RWPE2 (cell line): ENCODE measurements at regions not wholly inside any gene's neighbourhood (a gene's known extent, or its start where the extent isn't known, plus 50 kb on each side); places are given as distances from the start of the nearest gene placed in this dataset.

Experiments
- ATAC-seq: fragments of 200-7000 bp; cut with Tn5 transposase; 3 replicates; pipeline ENCODE4 v1.9.1; 2021; ENCODE audit warnings: low read depth
- DNase-seq: peaks from one replicate; pipeline ENCODE4 v3.0.0-alpha.2; 2020; ENCODE audit warnings: low spot score
- H3K27ac ChIP-seq: fragments of 450-650 bp; 2 replicates; pipeline ENCODE4 v1.5.1; 2017; ENCODE audit warnings: mild to moderate bottlenecking; ENCODE audit not compliant: poor library complexity, severe bottlenecking
- H3K27me3 ChIP-seq: fragments of 250-450 bp; sonication (Bioruptor Pico); 2 replicates; pipeline ENCODE4 v1.5.1; 2021; ENCODE audit warnings: mild to moderate bottlenecking, moderate library complexity; ENCODE audit not compliant: insufficient read depth, poor library complexity, severe bottlenecking
- H3K36me3 ChIP-seq: fragments of 250-450 bp; sonication (Bioruptor Pico); 2 replicates; pipeline ENCODE4 v1.5.1; 2020; ENCODE audit warnings: low read depth, mild to moderate bottlenecking, moderate library complexity
- H3K4me1 ChIP-seq: fragments of 250-450 bp; sonication (Bioruptor Pico); 2 replicates; pipeline ENCODE4 v1.5.1; 2021; ENCODE audit warnings: mild to moderate bottlenecking, moderate library complexity; ENCODE audit not compliant: insufficient read depth, poor library complexity, severe bottlenecking
- H3K4me3 ChIP-seq: fragments of 250-450 bp; sonication (Bioruptor Pico); 2 replicates; pipeline ENCODE4 v1.5.1; 2021; ENCODE audit warnings: mild to moderate bottlenecking, moderate library complexity; ENCODE audit not compliant: severe bottlenecking
- H3K9me3 ChIP-seq: fragments of 250-450 bp; sonication (Bioruptor Pico); 2 replicates; pipeline ENCODE4 v1.5.1; 2021; ENCODE audit warnings: mild to moderate bottlenecking, moderate library complexity; ENCODE audit not compliant: severe bottlenecking
- TF ChIP-seq, protein P1 (sequence below): fragments of 450-650 bp; IDR thresholded peaks from one replicate; pipeline ENCODE4 v1.5.1; 2017; ENCODE audit warnings: mild to moderate bottlenecking, moderate library complexity; ENCODE audit not compliant: poor library complexity, severe bottlenecking

DNA sequence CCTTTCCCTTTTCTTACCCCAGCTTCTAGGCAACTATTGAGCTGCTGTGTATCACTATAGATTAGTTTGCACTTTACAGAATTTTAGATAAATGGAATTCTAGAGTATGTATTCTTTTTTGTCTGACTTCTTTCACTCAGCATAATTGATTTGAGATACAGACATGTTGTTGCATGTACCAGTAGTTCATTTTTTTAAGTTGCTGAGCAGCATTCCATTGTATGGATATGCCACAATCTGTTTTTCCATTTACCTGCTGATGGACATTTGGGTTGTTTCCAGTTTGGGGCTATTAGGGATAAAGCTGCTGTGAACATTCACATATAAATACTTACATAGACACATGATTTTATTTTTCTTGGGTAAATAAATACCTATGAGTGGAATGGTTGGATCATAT, 135.7 kb downstream of the IGF1 start:
- TF ChIP-seq, protein P1, sequence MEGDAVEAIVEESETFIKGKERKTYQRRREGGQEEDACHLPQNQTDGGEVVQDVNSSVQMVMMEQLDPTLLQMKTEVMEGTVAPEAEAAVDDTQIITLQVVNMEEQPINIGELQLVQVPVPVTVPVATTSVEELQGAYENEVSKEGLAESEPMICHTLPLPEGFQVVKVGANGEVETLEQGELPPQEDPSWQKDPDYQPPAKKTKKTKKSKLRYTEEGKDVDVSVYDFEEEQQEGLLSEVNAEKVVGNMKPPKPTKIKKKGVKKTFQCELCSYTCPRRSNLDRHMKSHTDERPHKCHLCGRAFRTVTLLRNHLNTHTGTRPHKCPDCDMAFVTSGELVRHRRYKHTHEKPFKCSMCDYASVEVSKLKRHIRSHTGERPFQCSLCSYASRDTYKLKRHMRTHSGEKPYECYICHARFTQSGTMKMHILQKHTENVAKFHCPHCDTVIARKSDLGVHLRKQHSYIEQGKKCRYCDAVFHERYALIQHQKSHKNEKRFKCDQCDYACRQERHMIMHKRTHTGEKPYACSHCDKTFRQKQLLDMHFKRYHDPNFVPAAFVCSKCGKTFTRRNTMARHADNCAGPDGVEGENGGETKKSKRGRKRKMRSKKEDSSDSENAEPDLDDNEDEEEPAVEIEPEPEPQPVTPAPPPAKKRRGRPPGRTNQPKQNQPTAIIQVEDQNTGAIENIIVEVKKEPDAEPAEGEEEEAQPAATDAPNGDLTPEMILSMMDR: no peak
- ATAC-seq: no peak
- Histone ChIP-seq H3K4me1 (no peaks in the 10 kb centered on the region), H3K27ac (no peak overlapping the region), H3K9me3 (no peaks in the 10 kb centered on the region), H3K4me3 (no peak overlapping the region), H3K27me3 (no peaks in the 10 kb centered on the region), H3K36me3 (no peaks in the 10 kb centered on the region)
- DNase-seq: no peak

- DNase-seq (no peak), ATAC-seq (peak; percentile 58; the same call in 2 of the 3 replicates)
- Histone ChIP-seq H3K27ac (no peak overlapping the region), H3K4me1 (no peaks in the 10 kb centered on the region), H3K27me3 (no peaks in the 10 kb centered on the region), H3K4me3 (no peak overlapping the region), H3K36me3 (no peaks in the 10 kb centered on the region), H3K9me3 (no peaks in the 10 kb centered on the region)
- TF ChIP-seq, protein P1: no peak
Observed at GRCh38 chr12:102343361-102344121, 136.8 kb downstream of the IGF1 start.

GRCh38 chr12:102342281-102343006, 137.9 kb downstream of the IGF1 start:
- Histone ChIP-seq H3K36me3 (no peaks in the 10 kb centered on the region), H3K27ac (no peak overlapping the region), H3K27me3 (no peaks in the 10 kb centered on the region), H3K4me1 (no peaks in the 10 kb centered on the region), H3K4me3 (no peak overlapping the region), H3K9me3 (no peaks in the 10 kb centered on the region)
- TF ChIP-seq, protein P1: no peak
- ATAC-seq (no peak), DNase-seq (no peak)

DNA sequence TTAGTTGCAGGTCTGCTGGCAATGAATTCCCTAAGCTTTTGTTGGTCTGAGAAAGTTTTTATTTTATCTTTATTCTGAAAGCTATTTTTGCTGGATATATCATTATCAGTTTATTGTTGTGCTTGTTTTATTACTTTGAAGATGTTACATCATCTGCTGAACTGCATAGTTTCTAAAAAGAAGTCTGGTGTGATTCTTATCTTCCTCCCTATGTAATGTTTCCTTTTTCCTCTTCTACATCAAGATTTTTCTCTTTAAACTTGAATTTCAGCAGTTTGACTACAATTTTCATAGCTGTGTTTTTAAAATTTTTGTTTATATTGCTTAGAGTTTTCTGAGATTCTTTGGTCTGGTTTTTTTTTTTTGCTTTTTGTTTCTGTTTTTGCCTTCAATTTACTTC, 137.1 kb upstream of the PMCH start:
- ATAC-seq (no peak), DNase-seq (no peak)
- Histone ChIP-seq H3K9me3 (no peaks in the 10 kb centered on the region), H3K36me3 (no peaks in the 10 kb centered on the region), H3K4me3 (no peak overlapping the region), H3K27ac (no peak overlapping the region), H3K27me3 (no peaks in the 10 kb centered on the region), H3K4me1 (no peaks in the 10 kb centered on the region)
- TF ChIP-seq, protein P1: no peak

- TF ChIP-seq, protein P1: no peak
- no peak for DNase-seq
Observed at GRCh38 chr12:102331419-102331818, 133.8 kb upstream of the PMCH start.

More at GRCh38 chr12:102331419-102331818, 133.8 kb upstream of the PMCH start:
- Histone ChIP-seq H3K36me3 (no peaks in the 10 kb centered on the region), H3K9me3 (no peaks in the 10 kb centered on the region), H3K27ac (no peak overlapping the region), H3K4me3 (no peak overlapping the region), H3K27me3 (no peaks in the 10 kb centered on the region), H3K4me1 (no peaks in the 10 kb centered on the region)
- no peak for ATAC-seq
